ENCODE measurements at regions not wholly inside any gene's neighbourhood (a gene's known extent, or its start where the extent isn't known, plus 50 kb on each side); places are given as distances from the start of the nearest gene placed in this dataset.

- H3K36me3 ChIP-seq (ENCODE audit: control insufficient read depth, insufficient read depth, low read length): no peaks in the 10 kb centered on the region
- H3K27ac ChIP-seq (ENCODE audit: low read depth, low read length): no peak overlapping the region
- no peaks in the 10 kb centered on the region for H3K4me1 ChIP-seq (ENCODE audit: control insufficient read depth, insufficient read depth, low read length)
- no peak overlapping the region for H3K4me3 ChIP-seq (ENCODE audit: low read depth, low read length)
- H3K9me3 ChIP-seq (ENCODE audit: control insufficient read depth, insufficient read depth, low read depth, low read length): no peaks in the 10 kb centered on the region
- no peaks in the 10 kb centered on the region for H3K27me3 ChIP-seq (ENCODE audit: control insufficient read depth, insufficient read depth, low read length)
- H3K9ac ChIP-seq (ENCODE audit: low read length): no peak overlapping the region
Observed at GRCh38 chr21:16488042-16488441, 758.3 kb downstream of the USP25 start.

- Histone ChIP-seq H3K9ac (ENCODE audit: low read length) (no peak overlapping the region), H3K4me1 (ENCODE audit: control insufficient read depth, insufficient read depth, low read length) (no peaks in the 10 kb centered on the region), H3K27me3 (ENCODE audit: control insufficient read depth, insufficient read depth, low read length) (no peaks in the 10 kb centered on the region), H3K36me3 (ENCODE audit: control insufficient read depth, insufficient read depth, low read length) (no peaks in the 10 kb centered on the region), H3K27ac (ENCODE audit: low read depth, low read length) (no peak overlapping the region), H3K4me3 (ENCODE audit: low read depth, low read length) (no peak overlapping the region), H3K9me3 (ENCODE audit: control insufficient read depth, insufficient read depth, low read depth, low read length) (no peaks in the 10 kb centered on the region)
Observed at GRCh38 chr21:16492356-16492755, 762.6 kb downstream of the USP25 start.

- Histone ChIP-seq H3K9me3 (ENCODE audit: control insufficient read depth, insufficient read depth, low read depth, low read length) (no peaks in the 10 kb centered on the region), H3K27ac (ENCODE audit: low read depth, low read length) (no peak overlapping the region), H3K4me3 (ENCODE audit: low read depth, low read length) (no peak overlapping the region), H3K27me3 (ENCODE audit: control insufficient read depth, insufficient read depth, low read length) (no peaks in the 10 kb centered on the region), H3K9ac (ENCODE audit: low read length) (no peak overlapping the region), H3K4me1 (ENCODE audit: control insufficient read depth, insufficient read depth, low read length) (no peaks in the 10 kb centered on the region), H3K36me3 (ENCODE audit: control insufficient read depth, insufficient read depth, low read length) (no peaks in the 10 kb centered on the region)
Observed at GRCh38 chr21:16492892-16493291, 763.1 kb downstream of the USP25 start.

- H3K9ac ChIP-seq (ENCODE audit: low read length): no peak overlapping the region
- H3K27me3 ChIP-seq (ENCODE audit: control insufficient read depth, insufficient read depth, low read length): no peaks in the 10 kb centered on the region
- no peaks in the 10 kb centered on the region for H3K4me1 ChIP-seq (ENCODE audit: control insufficient read depth, insufficient read depth, low read length)
- peaks cover 3% of the 10 kb centered on the region; the same call in 1 of the 2 replicates for H3K9me3 ChIP-seq (ENCODE audit: control insufficient read depth, insufficient read depth, low read depth, low read length)
- no peak overlapping the region for H3K4me3 ChIP-seq (ENCODE audit: low read depth, low read length)
- no peak overlapping the region for H3K27ac ChIP-seq (ENCODE audit: low read depth, low read length)
- no peaks in the 10 kb centered on the region for H3K36me3 ChIP-seq (ENCODE audit: control insufficient read depth, insufficient read depth, low read length)
Observed at GRCh38 chr21:16496609-16497008, 766.8 kb downstream of the USP25 start.

GRCh38 chr21:16500271-16500670, 770.5 kb downstream of the USP25 start:
- Histone ChIP-seq H3K4me3 (ENCODE audit: low read depth, low read length) (no peak overlapping the region), H3K27ac (ENCODE audit: low read depth, low read length) (no peak overlapping the region)

GRCh38 chr21:16502273-16502672, 772.5 kb downstream of the USP25 start:
- Histone ChIP-seq H3K36me3 (ENCODE audit: control insufficient read depth, insufficient read depth, low read length) (no peaks in the 10 kb centered on the region), H3K4me1 (ENCODE audit: control insufficient read depth, insufficient read depth, low read length) (no peaks in the 10 kb centered on the region), H3K9me3 (ENCODE audit: control insufficient read depth, insufficient read depth, low read depth, low read length) (peaks cover 3% of the 10 kb centered on the region; the same call in 1 of the 2 replicates), H3K9ac (ENCODE audit: low read length) (no peak overlapping the region), H3K27ac (ENCODE audit: low read depth, low read length) (no peak overlapping the region), H3K4me3 (ENCODE audit: low read depth, low read length) (no peak overlapping the region), H3K27me3 (ENCODE audit: control insufficient read depth, insufficient read depth, low read length) (no peaks in the 10 kb centered on the region)

More at GRCh38 chr21:16500271-16500670, 770.5 kb downstream of the USP25 start:
- no peaks in the 10 kb centered on the region for H3K4me1 ChIP-seq (ENCODE audit: control insufficient read depth, insufficient read depth, low read length)
- no peaks in the 10 kb centered on the region for H3K27me3 ChIP-seq (ENCODE audit: control insufficient read depth, insufficient read depth, low read length)
- no peaks in the 10 kb centered on the region for H3K36me3 ChIP-seq (ENCODE audit: control insufficient read depth, insufficient read depth, low read length)
- H3K9ac ChIP-seq (ENCODE audit: low read length): no peak overlapping the region
- peaks cover 3% of the 10 kb centered on the region; the same call in 1 of the 2 replicates for H3K9me3 ChIP-seq (ENCODE audit: control insufficient read depth, insufficient read depth, low read depth, low read length)

- Histone ChIP-seq H3K27me3 (ENCODE audit: control insufficient read depth, insufficient read depth, low read length) (no peaks in the 10 kb centered on the region), H3K9ac (ENCODE audit: low read length) (no peak overlapping the region), H3K9me3 (ENCODE audit: control insufficient read depth, insufficient read depth, low read depth, low read length) (peaks cover 3% of the 10 kb centered on the region; the same call in 1 of the 2 replicates), H3K4me1 (ENCODE audit: control insufficient read depth, insufficient read depth, low read length) (no peaks in the 10 kb centered on the region), H3K36me3 (ENCODE audit: control insufficient read depth, insufficient read depth, low read length) (no peaks in the 10 kb centered on the region), H3K4me3 (ENCODE audit: low read depth, low read length) (no peak overlapping the region), H3K27ac (ENCODE audit: low read depth, low read length) (no peak overlapping the region)
Observed at GRCh38 chr21:16502897-16503296, 773.1 kb downstream of the USP25 start.

- H3K4me3 ChIP-seq (ENCODE audit: low read depth, low read length): no peak overlapping the region
- H3K9me3 ChIP-seq (ENCODE audit: control insufficient read depth, insufficient read depth, low read depth, low read length): no peaks in the 10 kb centered on the region
- H3K36me3 ChIP-seq (ENCODE audit: control insufficient read depth, insufficient read depth, low read length): no peaks in the 10 kb centered on the region
- no peak overlapping the region for H3K9ac ChIP-seq (ENCODE audit: low read length)
- no peaks in the 10 kb centered on the region for H3K4me1 ChIP-seq (ENCODE audit: control insufficient read depth, insufficient read depth, low read length)
- H3K27ac ChIP-seq (ENCODE audit: low read depth, low read length): no peak overlapping the region
- no peaks in the 10 kb centered on the region for H3K27me3 ChIP-seq (ENCODE audit: control insufficient read depth, insufficient read depth, low read length)
Observed at GRCh38 chr21:16504281-16504680, 774.5 kb downstream of the USP25 start.

- Histone ChIP-seq H3K4me1 (ENCODE audit: control insufficient read depth, insufficient read depth, low read length) (no peaks in the 10 kb centered on the region), H3K36me3 (ENCODE audit: control insufficient read depth, insufficient read depth, low read length) (no peaks in the 10 kb centered on the region), H3K27ac (ENCODE audit: low read depth, low read length) (no peak overlapping the region)
Observed at GRCh38 chr21:16504766-16505165, 775.0 kb downstream of the USP25 start.

GRCh38 chr21:16509476-16509875, 779.7 kb downstream of the USP25 start:
- no peak overlapping the region for H3K4me3 ChIP-seq (ENCODE audit: low read depth, low read length)
- no peaks in the 10 kb centered on the region for H3K27me3 ChIP-seq (ENCODE audit: control insufficient read depth, insufficient read depth, low read length)
- H3K9me3 ChIP-seq (ENCODE audit: control insufficient read depth, insufficient read depth, low read depth, low read length): no peaks in the 10 kb centered on the region
- H3K27ac ChIP-seq (ENCODE audit: low read depth, low read length): no peak overlapping the region
- H3K36me3 ChIP-seq (ENCODE audit: control insufficient read depth, insufficient read depth, low read length): no peaks in the 10 kb centered on the region
- H3K4me1 ChIP-seq (ENCODE audit: control insufficient read depth, insufficient read depth, low read length): no peaks in the 10 kb centered on the region
- no peak overlapping the region for H3K9ac ChIP-seq (ENCODE audit: low read length)

More at GRCh38 chr21:16504766-16505165, 775.0 kb downstream of the USP25 start:
- Histone ChIP-seq H3K9ac (ENCODE audit: low read length) (no peak overlapping the region), H3K9me3 (ENCODE audit: control insufficient read depth, insufficient read depth, low read depth, low read length) (no peaks in the 10 kb centered on the region), H3K4me3 (ENCODE audit: low read depth, low read length) (no peak overlapping the region), H3K27me3 (ENCODE audit: control insufficient read depth, insufficient read depth, low read length) (no peaks in the 10 kb centered on the region)

GRCh38 chr21:16514316-16514715, 784.5 kb downstream of the USP25 start:
- Histone ChIP-seq H3K36me3 (ENCODE audit: control insufficient read depth, insufficient read depth, low read length) (no peaks in the 10 kb centered on the region), H3K4me1 (ENCODE audit: control insufficient read depth, insufficient read depth, low read length) (no peaks in the 10 kb centered on the region), H3K9me3 (ENCODE audit: control insufficient read depth, insufficient read depth, low read depth, low read length) (no peaks in the 10 kb centered on the region), H3K4me3 (ENCODE audit: low read depth, low read length) (no peak overlapping the region), H3K27me3 (ENCODE audit: control insufficient read depth, insufficient read depth, low read length) (no peaks in the 10 kb centered on the region), H3K9ac (ENCODE audit: low read length) (no peak overlapping the region), H3K27ac (ENCODE audit: low read depth, low read length) (no peak overlapping the region)

- no peaks in the 10 kb centered on the region for H3K4me1 ChIP-seq (ENCODE audit: control insufficient read depth, insufficient read depth, low read length)
- no peaks in the 10 kb centered on the region for H3K36me3 ChIP-seq (ENCODE audit: control insufficient read depth, insufficient read depth, low read length)
- H3K27me3 ChIP-seq (ENCODE audit: control insufficient read depth, insufficient read depth, low read length): no peaks in the 10 kb centered on the region
- H3K27ac ChIP-seq (ENCODE audit: low read depth, low read length): no peak overlapping the region
- H3K4me3 ChIP-seq (ENCODE audit: low read depth, low read length): no peak overlapping the region
- H3K9ac ChIP-seq (ENCODE audit: low read length): no peak overlapping the region
- no peaks in the 10 kb centered on the region for H3K9me3 ChIP-seq (ENCODE audit: control insufficient read depth, insufficient read depth, low read depth, low read length)
Observed at GRCh38 chr21:16517383-16517782, 787.6 kb downstream of the USP25 start.

All from HUES6 (cell line).